Nephron progenitor cell (in vitro differentiated cells): ENCODE measurements at regions not wholly inside any gene's neighbourhood (a gene's known extent, or its start where the extent isn't known, plus 50 kb on each side); places are given as distances from the start of the nearest gene placed in this dataset.

Experiments used
- DNase-seq: peaks from one replicate; pipeline ENCODE4 v3.0.0; 2021
- H3K27ac Mint-ChIP-seq: 2 replicates; pipeline ENCODE4 v1.8.0; 2021; ENCODE audit warnings: mild to moderate bottlenecking, moderate library complexity, mixed read lengths
- H3K27me3 Mint-ChIP-seq: 2 replicates; pipeline ENCODE4 v1.8.0; 2021; ENCODE audit warnings: mild to moderate bottlenecking, low read depth, mixed read lengths; ENCODE audit not compliant: poor library complexity
- H3K36me3 Mint-ChIP-seq: 2 replicates; pipeline ENCODE4 v1.8.0; 2021; ENCODE audit warnings: low read depth, mixed read lengths
- H3K4me1 Mint-ChIP-seq: 2 replicates; pipeline ENCODE4 v1.8.0; 2021; ENCODE audit warnings: mixed read lengths
- H3K4me3 Mint-ChIP-seq: 2 replicates; pipeline ENCODE4 v1.8.0; 2021; ENCODE audit warnings: mild to moderate bottlenecking, moderate library complexity, mixed read lengths
- H3K9me3 Mint-ChIP-seq: 2 replicates; pipeline ENCODE4 v1.8.0; 2021; ENCODE audit warnings: mild to moderate bottlenecking, moderate library complexity, mixed read lengths
- TF ChIP-seq, protein P1 (sequence below): fragments of 200-600 bp; sonication (generic); IDR thresholded peaks from 2 replicates; pipeline ENCODE4 v1.5.0; 2021; ENCODE audit warnings: antibody characterized with exemption

GRCh38 chr7:131797841-131798240 is 241.4 kb upstream of the PODXL start:
- Mint-ChIP-seq H3K9me3 (no peaks in the 10 kb centered on the region), H3K4me3 (no peak overlapping the region), H3K36me3 (no peaks in the 10 kb centered on the region), H3K27ac (no peak overlapping the region), H3K27me3 (peaks cover 15% of the 10 kb centered on the region), H3K4me1 (peaks cover 23% of the 10 kb centered on the region)
- TF ChIP-seq, protein P1, sequence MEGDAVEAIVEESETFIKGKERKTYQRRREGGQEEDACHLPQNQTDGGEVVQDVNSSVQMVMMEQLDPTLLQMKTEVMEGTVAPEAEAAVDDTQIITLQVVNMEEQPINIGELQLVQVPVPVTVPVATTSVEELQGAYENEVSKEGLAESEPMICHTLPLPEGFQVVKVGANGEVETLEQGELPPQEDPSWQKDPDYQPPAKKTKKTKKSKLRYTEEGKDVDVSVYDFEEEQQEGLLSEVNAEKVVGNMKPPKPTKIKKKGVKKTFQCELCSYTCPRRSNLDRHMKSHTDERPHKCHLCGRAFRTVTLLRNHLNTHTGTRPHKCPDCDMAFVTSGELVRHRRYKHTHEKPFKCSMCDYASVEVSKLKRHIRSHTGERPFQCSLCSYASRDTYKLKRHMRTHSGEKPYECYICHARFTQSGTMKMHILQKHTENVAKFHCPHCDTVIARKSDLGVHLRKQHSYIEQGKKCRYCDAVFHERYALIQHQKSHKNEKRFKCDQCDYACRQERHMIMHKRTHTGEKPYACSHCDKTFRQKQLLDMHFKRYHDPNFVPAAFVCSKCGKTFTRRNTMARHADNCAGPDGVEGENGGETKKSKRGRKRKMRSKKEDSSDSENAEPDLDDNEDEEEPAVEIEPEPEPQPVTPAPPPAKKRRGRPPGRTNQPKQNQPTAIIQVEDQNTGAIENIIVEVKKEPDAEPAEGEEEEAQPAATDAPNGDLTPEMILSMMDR: no peak
- no peak for DNase-seq

- TF ChIP-seq, protein P1: no peak
- no peak for DNase-seq
- Mint-ChIP-seq H3K4me1 (peaks cover 9% of the 10 kb centered on the region), H3K27ac (no peak overlapping the region), H3K27me3 (peaks cover 10% of the 10 kb centered on the region), H3K36me3 (no peaks in the 10 kb centered on the region), H3K9me3 (no peaks in the 10 kb centered on the region), H3K4me3 (no peak overlapping the region)
Observed at GRCh38 chr7:131795400-131795799, 239.0 kb upstream of the PODXL start.

- Mint-ChIP-seq H3K27ac (no peak overlapping the region), H3K4me3 (no peak overlapping the region), H3K4me1 (no peaks in the 10 kb centered on the region), H3K36me3 (no peaks in the 10 kb centered on the region), H3K27me3 (peaks cover 6% of the 10 kb centered on the region), H3K9me3 (no peaks in the 10 kb centered on the region)
- TF ChIP-seq, protein P1: no peak
- no peak for DNase-seq
Observed at GRCh38 chr7:131792311-131792710, 235.9 kb upstream of the PODXL start.

DNA sequence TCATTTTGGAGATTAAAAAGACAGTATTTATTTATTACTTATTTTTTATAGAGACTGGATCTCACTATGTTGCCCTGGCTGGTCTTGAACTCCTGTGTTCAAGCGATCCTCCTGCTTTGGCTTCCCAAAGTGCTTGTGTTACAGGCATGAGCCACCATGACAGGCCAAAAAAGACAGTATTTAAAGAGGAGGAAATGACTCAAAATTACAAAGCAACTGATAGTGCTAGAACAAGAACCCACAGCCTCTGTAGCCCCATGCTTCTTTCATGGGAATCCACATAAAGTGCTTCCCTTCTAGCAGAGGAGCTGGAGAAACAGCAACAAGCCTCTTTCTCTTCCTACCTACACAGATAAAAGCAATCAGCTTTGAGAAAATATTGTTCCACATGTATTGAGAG is 230.7 kb upstream of the PODXL start:
- Mint-ChIP-seq H3K4me3 (no peak overlapping the region), H3K36me3 (no peaks in the 10 kb centered on the region), H3K4me1 (no peaks in the 10 kb centered on the region), H3K9me3 (peaks cover 16% of the 10 kb centered on the region), H3K27me3 (peaks cover 10% of the 10 kb centered on the region), H3K27ac (no peak overlapping the region)
- TF ChIP-seq, protein P1: no peak
- DNase-seq: no peak

DNA sequence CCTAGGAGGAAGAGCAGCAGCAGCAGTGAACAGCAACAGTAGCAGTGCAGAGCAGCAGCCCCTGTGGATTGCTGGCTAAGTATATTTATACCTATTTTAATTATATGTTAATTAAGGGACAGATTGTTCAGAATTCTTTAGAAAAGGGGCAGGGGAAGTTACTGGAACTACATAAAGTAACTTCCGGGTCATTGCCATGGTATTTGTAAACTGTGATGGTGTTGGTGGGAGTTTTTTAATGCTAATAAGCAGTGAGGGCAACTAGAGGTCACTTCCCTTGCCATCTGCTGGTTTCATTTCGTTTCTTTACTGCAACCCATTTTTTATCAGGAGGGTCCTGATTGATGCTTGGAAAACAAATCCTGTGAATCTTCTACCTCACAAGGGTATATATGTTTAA is 229.8 kb upstream of the PODXL start:
- Mint-ChIP-seq H3K9me3 (peaks cover 16% of the 10 kb centered on the region), H3K27ac (no peak overlapping the region), H3K4me3 (no peak overlapping the region), H3K36me3 (no peaks in the 10 kb centered on the region), H3K27me3 (peaks cover 10% of the 10 kb centered on the region), H3K4me1 (peaks cover 7% of the 10 kb centered on the region)
- DNase-seq: no peak
- TF ChIP-seq, protein P1: no peak

DNA sequence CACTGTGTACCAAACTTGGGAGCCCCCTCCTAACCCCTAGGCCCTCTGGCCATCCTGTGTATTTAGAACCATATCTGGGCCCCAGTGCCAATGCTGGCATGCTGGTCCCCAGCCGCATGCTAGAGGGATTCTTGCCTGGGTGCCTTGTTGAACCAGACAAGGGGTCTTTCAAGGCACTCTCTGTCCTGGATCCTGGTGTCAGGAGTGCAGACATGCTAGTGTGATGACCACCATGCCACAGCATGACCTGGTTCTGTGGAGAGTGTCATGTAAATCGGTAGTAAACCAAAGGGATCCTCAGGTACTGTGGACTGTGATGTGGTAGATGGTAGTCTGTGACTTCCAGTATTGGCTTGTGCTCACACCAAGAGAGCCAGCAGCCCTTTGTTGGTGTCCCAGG is 222.2 kb upstream of the PODXL start:
- Mint-ChIP-seq H3K27me3 (peaks cover 2% of the 10 kb centered on the region), H3K4me3 (no peak overlapping the region), H3K36me3 (no peaks in the 10 kb centered on the region), H3K27ac (no peak overlapping the region), H3K4me1 (peaks cover 24% of the 10 kb centered on the region), H3K9me3 (no peaks in the 10 kb centered on the region)
- no peak for DNase-seq
- TF ChIP-seq, protein P1: no peak
